GM23248 (cell line): ENCODE measurements at regions not wholly inside any gene's neighbourhood (a gene's known extent, or its start where the extent isn't known, plus 50 kb on each side); places are given as distances from the start of the nearest gene placed in this dataset.

ENCODE experiments used
- EZH2 ChIP-seq: fragments of 200-600 bp; sonication (generic); IDR thresholded peaks from 2 replicates; pipeline ENCODE4 v1.6.1; 2018; ENCODE audit warnings: antibody characterized with exemption, mild to moderate bottlenecking; ENCODE audit not compliant: insufficient read depth, poor library complexity, severe bottlenecking
- EZH2phosphoT487 ChIP-seq: fragments of 200-600 bp; sonication (generic); IDR thresholded peaks from 2 replicates; pipeline ENCODE4 v1.6.1; 2018; ENCODE audit warnings: antibody characterized with exemption, moderate library complexity, mild to moderate bottlenecking, low read depth; ENCODE audit not compliant: insufficient read depth

DNA sequence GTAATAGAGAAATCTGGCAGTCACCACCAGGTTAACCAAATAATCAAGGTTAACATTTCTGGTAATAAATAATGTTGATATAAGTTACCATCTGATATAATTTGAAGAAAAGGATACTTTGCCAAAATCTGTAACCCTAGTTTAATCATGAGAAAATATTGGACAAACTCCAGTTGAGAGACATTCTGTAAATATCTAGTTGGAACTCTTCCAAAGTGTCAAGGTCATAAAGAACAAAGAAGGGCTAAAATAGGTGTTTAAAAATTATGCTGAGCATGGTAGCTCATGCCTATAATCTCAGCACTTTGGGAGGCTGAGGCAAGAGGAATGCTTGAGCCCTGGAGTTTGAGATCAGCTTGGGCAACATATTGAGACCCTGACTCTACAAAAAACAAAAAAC, 253.3 kb downstream of the MRPS30 start:
- TF ChIP-seq EZH2phosphoT487 = no peak
- no peak for TF ChIP-seq EZH2
